Transverse colon (tissue), 3 donors: ENCODE measurements at regions not wholly inside any gene's neighbourhood (a gene's known extent, or its start where the extent isn't known, plus 50 kb on each side); places are given as distances from the start of the nearest gene placed in this dataset.

ENCODE experiments used
- EP300 ChIP-seq: sonication (generic); formaldehyde crosslinking; IDR thresholded peaks from one replicate; pipeline ENCODE4 v1.6.1; 2017; ENCODE audit warnings: antibody characterized with exemption, low read depth
- TF ChIP-seq, protein P1 (sequence below), 5 experiments: fragments of 200-600 bp in 3 of 5; fragments of 450-650 bp in 2 of 5; sonication (generic) in 3 of 5; IDR thresholded peaks; 1 replicate in 2 of 5; 2 replicates in 3 of 5; pipeline ENCODE4 v1.5.1; 2016 to 2017; ENCODE audit warnings: antibody characterized with exemption in 5 of 5, inconsistent platforms in 3 of 5, mild to moderate bottlenecking in 2 of 5, moderate library complexity in 1 of 5

- no peak for TF ChIP-seq EP300
- TF ChIP-seq, protein P1, sequence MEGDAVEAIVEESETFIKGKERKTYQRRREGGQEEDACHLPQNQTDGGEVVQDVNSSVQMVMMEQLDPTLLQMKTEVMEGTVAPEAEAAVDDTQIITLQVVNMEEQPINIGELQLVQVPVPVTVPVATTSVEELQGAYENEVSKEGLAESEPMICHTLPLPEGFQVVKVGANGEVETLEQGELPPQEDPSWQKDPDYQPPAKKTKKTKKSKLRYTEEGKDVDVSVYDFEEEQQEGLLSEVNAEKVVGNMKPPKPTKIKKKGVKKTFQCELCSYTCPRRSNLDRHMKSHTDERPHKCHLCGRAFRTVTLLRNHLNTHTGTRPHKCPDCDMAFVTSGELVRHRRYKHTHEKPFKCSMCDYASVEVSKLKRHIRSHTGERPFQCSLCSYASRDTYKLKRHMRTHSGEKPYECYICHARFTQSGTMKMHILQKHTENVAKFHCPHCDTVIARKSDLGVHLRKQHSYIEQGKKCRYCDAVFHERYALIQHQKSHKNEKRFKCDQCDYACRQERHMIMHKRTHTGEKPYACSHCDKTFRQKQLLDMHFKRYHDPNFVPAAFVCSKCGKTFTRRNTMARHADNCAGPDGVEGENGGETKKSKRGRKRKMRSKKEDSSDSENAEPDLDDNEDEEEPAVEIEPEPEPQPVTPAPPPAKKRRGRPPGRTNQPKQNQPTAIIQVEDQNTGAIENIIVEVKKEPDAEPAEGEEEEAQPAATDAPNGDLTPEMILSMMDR (IDR thresholded peaks at IDR 0.05), result no peak
Observed at GRCh38 chr18:64678048-64678447, 529.2 kb upstream of the LINC00305 start.
